ENCODE measurements at regions not wholly inside any gene's neighbourhood (a gene's known extent, or its start where the extent isn't known, plus 50 kb on each side); places are given as distances from the start of the nearest gene placed in this dataset.

GRCh38 chr1:239563681-239564080 lies 177.3 kb downstream of the CHRM3 start:
- H3K9me2 ChIP-seq (replicated peaks; ENCODE audit: insufficient read depth), result no peaks in the 10 kb centered on the region
- H4K20me1 ChIP-seq (ENCODE audit: insufficient read depth, poor library complexity, severe bottlenecking), result no peaks in the 10 kb centered on the region
- H3K27me3 ChIP-seq, result no peaks in the 10 kb centered on the region
- no peak overlapping the region for H3K27ac ChIP-seq
- H3K4me1 ChIP-seq (ENCODE audit: insufficient read depth), result no peaks in the 10 kb centered on the region
- no peak for TF ChIP-seq EZH2phosphoT487 (IDR thresholded peaks at IDR 0.05; ENCODE audit: low read depth, severe bottlenecking, unreplicated experiment)
- no peak for TF ChIP-seq CTCF (IDR thresholded peaks at IDR 0.05; ENCODE audit: poor library complexity)
- TF ChIP-seq EZH2 (IDR thresholded peaks at IDR 0.05; ENCODE audit: borderline replicate concordance), result no peak
- no peaks in the 10 kb centered on the region for H3K79me2 ChIP-seq
- no peaks in the 10 kb centered on the region for H3K36me3 ChIP-seq (replicated peaks; ENCODE audit: insufficient read depth, low read depth)
- H3K4me2 ChIP-seq, result no peak overlapping the region
- DNase-seq (ENCODE audit: low spot score), result no peak
- H2AFZ ChIP-seq, result no peak overlapping the region
- 58% methylated on average over 2 of the region's 2 CpGs for WGBS (ENCODE audit: low lambda C conversion rate, missing lambda C conversion rate)
- no peaks in the 10 kb centered on the region for H3K9me3 ChIP-seq (ENCODE audit: low read depth)
- H3K4me3 ChIP-seq, result no peak overlapping the region

- 83% methylated on average over 7 of the region's 7 CpGs for WGBS (ENCODE audit: low lambda C conversion rate, missing lambda C conversion rate)
- H3K4me1 ChIP-seq (ENCODE audit: insufficient read depth), result no peaks in the 10 kb centered on the region
- no peak overlapping the region for H3K27ac ChIP-seq
- no peak for DNase-seq (ENCODE audit: low spot score)
- no peaks in the 10 kb centered on the region for H3K79me2 ChIP-seq
- H4K20me1 ChIP-seq (ENCODE audit: insufficient read depth, poor library complexity, severe bottlenecking), result no peaks in the 10 kb centered on the region
- H3K36me3 ChIP-seq (replicated peaks; ENCODE audit: insufficient read depth, low read depth), result no peaks in the 10 kb centered on the region
- H3K27me3 ChIP-seq, result no peaks in the 10 kb centered on the region
- no peak for TF ChIP-seq EZH2phosphoT487 (IDR thresholded peaks at IDR 0.05; ENCODE audit: low read depth, severe bottlenecking, unreplicated experiment)
- no peak for TF ChIP-seq CTCF (IDR thresholded peaks at IDR 0.05; ENCODE audit: poor library complexity)
- TF ChIP-seq EZH2 (IDR thresholded peaks at IDR 0.05; ENCODE audit: borderline replicate concordance), result no peak
- H3K4me2 ChIP-seq, result no peak overlapping the region
- H2AFZ ChIP-seq, result no peak overlapping the region
- no peaks in the 10 kb centered on the region for H3K9me3 ChIP-seq (ENCODE audit: low read depth)
- no peaks in the 10 kb centered on the region for H3K9me2 ChIP-seq (replicated peaks; ENCODE audit: insufficient read depth)
- H3K4me3 ChIP-seq, result no peak overlapping the region
These were observed 179.7 kb downstream of the CHRM3 start for GRCh38 chr1:239566074-239566473.

- Histone ChIP-seq H3K9me3 (ENCODE audit: low read depth) (no peaks in the 10 kb centered on the region), H3K27me3 (no peaks in the 10 kb centered on the region), H3K4me1 (ENCODE audit: insufficient read depth) (no peaks in the 10 kb centered on the region), H2AFZ (no peak overlapping the region), H3K27ac (no peak overlapping the region), H3K4me3 (no peak overlapping the region), H3K4me2 (no peak overlapping the region), H3K36me3 (replicated peaks; ENCODE audit: insufficient read depth, low read depth) (no peaks in the 10 kb centered on the region), H4K20me1 (ENCODE audit: insufficient read depth, poor library complexity, severe bottlenecking) (no peaks in the 10 kb centered on the region), H3K79me2 (no peaks in the 10 kb centered on the region), H3K9me2 (replicated peaks; ENCODE audit: insufficient read depth) (no peaks in the 10 kb centered on the region)
- TF ChIP-seq CTCF (IDR thresholded peaks at IDR 0.05; ENCODE audit: poor library complexity) (no peak), EZH2 (IDR thresholded peaks at IDR 0.05; ENCODE audit: borderline replicate concordance) (no peak), EZH2phosphoT487 (IDR thresholded peaks at IDR 0.05; ENCODE audit: low read depth, severe bottlenecking, unreplicated experiment) (no peak)
- 78% methylated on average over 3 of the region's 3 CpGs for WGBS (ENCODE audit: low lambda C conversion rate, missing lambda C conversion rate)
- DNase-seq (ENCODE audit: low spot score), result no peak
These were observed 184.5 kb downstream of the CHRM3 start for GRCh38 chr1:239570878-239571277.

- Histone ChIP-seq H3K79me2 (no peaks in the 10 kb centered on the region), H3K9me3 (ENCODE audit: low read depth) (no peaks in the 10 kb centered on the region), H3K4me2 (no peak overlapping the region), H4K20me1 (ENCODE audit: insufficient read depth, poor library complexity, severe bottlenecking) (no peaks in the 10 kb centered on the region), H3K27me3 (no peaks in the 10 kb centered on the region), H3K36me3 (replicated peaks; ENCODE audit: insufficient read depth, low read depth) (no peaks in the 10 kb centered on the region), H3K4me1 (ENCODE audit: insufficient read depth) (no peaks in the 10 kb centered on the region), H3K9me2 (replicated peaks; ENCODE audit: insufficient read depth) (no peaks in the 10 kb centered on the region), H3K27ac (no peak overlapping the region), H3K4me3 (no peak overlapping the region), H2AFZ (no peak overlapping the region)
- 86% methylated on average over 4 of the region's 4 CpGs for WGBS (ENCODE audit: low lambda C conversion rate, missing lambda C conversion rate)
- TF ChIP-seq EZH2phosphoT487 (IDR thresholded peaks at IDR 0.05; ENCODE audit: low read depth, severe bottlenecking, unreplicated experiment) (no peak), EZH2 (IDR thresholded peaks at IDR 0.05; ENCODE audit: borderline replicate concordance) (no peak), CTCF (IDR thresholded peaks at IDR 0.05; ENCODE audit: poor library complexity) (no peak)
- DNase-seq (ENCODE audit: low spot score), result no peak
These were observed 185.8 kb downstream of the CHRM3 start for GRCh38 chr1:239572183-239572582.

All from hepatocyte (in vitro differentiated cells).